ENCODE measurements at regions not wholly inside any gene's neighbourhood (a gene's known extent, or its start where the extent isn't known, plus 50 kb on each side); places are given as distances from the start of the nearest gene placed in this dataset.

GRCh38 chr3:35422836-35423601 lies 216.3 kb upstream of the ARPP21 start:
- Histone ChIP-seq H3K36me3 (replicated peaks; ENCODE audit: low read depth, low read length) (no peaks in the 10 kb centered on the region), H4K20me1 (ENCODE audit: insufficient read depth, low read length) (no peaks in the 10 kb centered on the region), H3K4me2 (ENCODE audit: low read length) (no peak overlapping the region), H3K4me3 (ENCODE audit: low read length) (no peak overlapping the region), H3K4me1 (ENCODE audit: low read length) (no peaks in the 10 kb centered on the region), H3K27ac (ENCODE audit: low read length) (no peak overlapping the region), H3K27me3 (ENCODE audit: low read depth, low read length) (no peaks in the 10 kb centered on the region), H3K79me2 (ENCODE audit: low read length) (no peaks in the 10 kb centered on the region), H3K9ac (ENCODE audit: low read length) (no peak overlapping the region), H2AFZ (ENCODE audit: low read depth, low read length) (no peak overlapping the region), H3K9me3 (ENCODE audit: insufficient read depth, low read length) (no peaks in the 10 kb centered on the region)
- TF ChIP-seq, protein P1, sequence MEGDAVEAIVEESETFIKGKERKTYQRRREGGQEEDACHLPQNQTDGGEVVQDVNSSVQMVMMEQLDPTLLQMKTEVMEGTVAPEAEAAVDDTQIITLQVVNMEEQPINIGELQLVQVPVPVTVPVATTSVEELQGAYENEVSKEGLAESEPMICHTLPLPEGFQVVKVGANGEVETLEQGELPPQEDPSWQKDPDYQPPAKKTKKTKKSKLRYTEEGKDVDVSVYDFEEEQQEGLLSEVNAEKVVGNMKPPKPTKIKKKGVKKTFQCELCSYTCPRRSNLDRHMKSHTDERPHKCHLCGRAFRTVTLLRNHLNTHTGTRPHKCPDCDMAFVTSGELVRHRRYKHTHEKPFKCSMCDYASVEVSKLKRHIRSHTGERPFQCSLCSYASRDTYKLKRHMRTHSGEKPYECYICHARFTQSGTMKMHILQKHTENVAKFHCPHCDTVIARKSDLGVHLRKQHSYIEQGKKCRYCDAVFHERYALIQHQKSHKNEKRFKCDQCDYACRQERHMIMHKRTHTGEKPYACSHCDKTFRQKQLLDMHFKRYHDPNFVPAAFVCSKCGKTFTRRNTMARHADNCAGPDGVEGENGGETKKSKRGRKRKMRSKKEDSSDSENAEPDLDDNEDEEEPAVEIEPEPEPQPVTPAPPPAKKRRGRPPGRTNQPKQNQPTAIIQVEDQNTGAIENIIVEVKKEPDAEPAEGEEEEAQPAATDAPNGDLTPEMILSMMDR (IDR thresholded peaks at IDR 0.05; ENCODE audit: low read depth, low read length) = no peak
- no peak for TF ChIP-seq EZH2phosphoT487 (IDR thresholded peaks at IDR 0.05; ENCODE audit: low read depth)

- no peaks in the 10 kb centered on the region for H4K20me1 ChIP-seq (ENCODE audit: insufficient read depth, low read length)
- no peak overlapping the region for H3K4me2 ChIP-seq (ENCODE audit: low read length)
- no peaks in the 10 kb centered on the region for H3K36me3 ChIP-seq (replicated peaks; ENCODE audit: low read depth, low read length)
- no peak overlapping the region for H2AFZ ChIP-seq (ENCODE audit: low read depth, low read length)
- no peaks in the 10 kb centered on the region for H3K9me3 ChIP-seq (ENCODE audit: insufficient read depth, low read length)
- H3K27me3 ChIP-seq (ENCODE audit: low read depth, low read length) = no peaks in the 10 kb centered on the region
- H3K4me1 ChIP-seq (ENCODE audit: low read length) = no peaks in the 10 kb centered on the region
- no peak overlapping the region for H3K4me3 ChIP-seq (ENCODE audit: low read length)
- no peaks in the 10 kb centered on the region for H3K79me2 ChIP-seq (ENCODE audit: low read length)
- no peak overlapping the region for H3K27ac ChIP-seq (ENCODE audit: low read length)
- TF ChIP-seq EZH2phosphoT487 (IDR thresholded peaks at IDR 0.05; ENCODE audit: low read depth) = no peak
- H3K9ac ChIP-seq (ENCODE audit: low read length) = no peak overlapping the region
Observed at GRCh38 chr3:35426366-35426958, 212.9 kb upstream of the ARPP21 start.

GRCh38 chr3:35437381-35437780 lies 201.9 kb upstream of the ARPP21 start:
- Histone ChIP-seq H4K20me1 (ENCODE audit: insufficient read depth, low read length) (no peaks in the 10 kb centered on the region), H3K4me2 (ENCODE audit: low read length) (no peak overlapping the region), H3K27ac (ENCODE audit: low read length) (no peak overlapping the region), H3K9ac (ENCODE audit: low read length) (no peak overlapping the region), H3K27me3 (ENCODE audit: low read depth, low read length) (no peaks in the 10 kb centered on the region), H3K9me3 (ENCODE audit: insufficient read depth, low read length) (no peaks in the 10 kb centered on the region), H2AFZ (ENCODE audit: low read depth, low read length) (no peak overlapping the region), H3K4me3 (ENCODE audit: low read length) (no peak overlapping the region), H3K4me1 (ENCODE audit: low read length) (no peaks in the 10 kb centered on the region), H3K36me3 (replicated peaks; ENCODE audit: low read depth, low read length) (no peaks in the 10 kb centered on the region), H3K79me2 (ENCODE audit: low read length) (no peaks in the 10 kb centered on the region)
- TF ChIP-seq, protein P1 (IDR thresholded peaks at IDR 0.05; ENCODE audit: low read depth, low read length) = no peak
- no peak for TF ChIP-seq EZH2phosphoT487 (IDR thresholded peaks at IDR 0.05; ENCODE audit: low read depth)

DNA sequence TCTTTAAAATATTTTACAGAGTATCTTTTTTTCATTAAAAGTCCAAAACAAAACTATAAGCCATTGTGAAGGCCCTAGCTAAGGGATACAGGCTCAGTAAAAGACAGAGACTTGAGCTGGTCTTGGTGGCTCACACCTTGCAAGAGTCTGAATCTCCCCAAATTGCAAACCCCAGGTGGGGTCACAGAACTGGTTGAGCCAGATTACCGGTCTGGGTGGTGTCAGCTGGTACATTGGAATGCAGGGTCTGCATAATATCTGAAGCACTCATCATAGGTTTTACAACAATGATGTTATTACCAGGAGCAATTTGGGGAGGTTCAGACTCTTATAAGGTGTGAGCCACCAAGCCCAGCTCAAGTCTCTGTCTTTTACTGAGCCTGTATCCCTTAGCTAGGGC lies 201.2 kb upstream of the ARPP21 start:
- Histone ChIP-seq H3K4me2 (ENCODE audit: low read length) (no peak overlapping the region), H3K36me3 (replicated peaks; ENCODE audit: low read depth, low read length) (no peaks in the 10 kb centered on the region), H4K20me1 (ENCODE audit: insufficient read depth, low read length) (no peaks in the 10 kb centered on the region), H3K27me3 (ENCODE audit: low read depth, low read length) (no peaks in the 10 kb centered on the region), H3K27ac (ENCODE audit: low read length) (no peak overlapping the region), H3K9ac (ENCODE audit: low read length) (no peak overlapping the region), H2AFZ (ENCODE audit: low read depth, low read length) (no peak overlapping the region), H3K4me3 (ENCODE audit: low read length) (no peak overlapping the region), H3K79me2 (ENCODE audit: low read length) (no peaks in the 10 kb centered on the region), H3K9me3 (ENCODE audit: insufficient read depth, low read length) (no peaks in the 10 kb centered on the region), H3K4me1 (ENCODE audit: low read length) (no peaks in the 10 kb centered on the region)
- TF ChIP-seq, protein P1 (IDR thresholded peaks at IDR 0.05; ENCODE audit: low read depth, low read length) = no peak
- no peak for TF ChIP-seq EZH2phosphoT487 (IDR thresholded peaks at IDR 0.05; ENCODE audit: low read depth)
